Mesenteric fat pad (tissue), 1 donor: ENCODE measurements at regions not wholly inside any gene's neighbourhood (a gene's known extent, or its start where the extent isn't known, plus 50 kb on each side); places are given as distances from the start of the nearest gene placed in this dataset.
"Not testable (repeated sequence)": the region's sequence is repeated elsewhere in the genome, so short reads cannot be mapped to it uniquely, and the experiment has no call there.

Experiments used
- DNase-seq: peaks from one replicate; pipeline ENCODE4 v3.0.0-alpha.2; 2020; ENCODE audit warnings: low spot score
- donor health status: DM: yes; HTN: yes; CAD: no.

- no peak for DNase-seq
Measured at GRCh38 chr6:121759370-121759769, 323.9 kb downstream of the GJA1 start.

- DNase-seq, result no peak
Measured at GRCh38 chr6:121760191-121760590, 324.7 kb downstream of the GJA1 start.

DNA sequence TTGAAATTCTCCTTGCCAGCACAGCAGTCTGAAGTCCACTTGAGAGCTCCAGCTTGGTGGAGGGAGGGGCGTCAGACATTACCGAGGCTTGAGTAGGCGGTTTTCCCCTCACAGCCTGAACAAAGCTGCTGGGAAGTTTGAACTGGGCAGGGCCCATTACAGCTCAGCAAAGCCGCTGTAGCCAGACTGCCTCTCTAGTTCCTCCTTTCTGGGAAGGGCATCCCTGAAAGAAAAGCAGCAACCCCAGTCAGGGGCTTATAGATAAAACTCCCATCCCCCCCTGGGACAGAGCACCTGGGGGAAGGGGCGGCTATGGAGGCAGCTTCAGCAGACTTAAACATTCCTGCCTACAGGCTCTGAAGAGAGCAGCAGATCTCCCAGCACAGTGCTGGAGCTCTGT is 325.3 kb downstream of the GJA1 start:
- DNase-seq, result no peak

- no peak for DNase-seq
Measured at GRCh38 chr6:121764493-121764892, 329.0 kb downstream of the GJA1 start.

- DNase-seq, result no peak
Measured at GRCh38 chr6:121765060-121765459, 329.6 kb downstream of the GJA1 start.

- no peak for DNase-seq
Measured at GRCh38 chr6:121767211-121767610, 331.8 kb downstream of the GJA1 start.

DNA sequence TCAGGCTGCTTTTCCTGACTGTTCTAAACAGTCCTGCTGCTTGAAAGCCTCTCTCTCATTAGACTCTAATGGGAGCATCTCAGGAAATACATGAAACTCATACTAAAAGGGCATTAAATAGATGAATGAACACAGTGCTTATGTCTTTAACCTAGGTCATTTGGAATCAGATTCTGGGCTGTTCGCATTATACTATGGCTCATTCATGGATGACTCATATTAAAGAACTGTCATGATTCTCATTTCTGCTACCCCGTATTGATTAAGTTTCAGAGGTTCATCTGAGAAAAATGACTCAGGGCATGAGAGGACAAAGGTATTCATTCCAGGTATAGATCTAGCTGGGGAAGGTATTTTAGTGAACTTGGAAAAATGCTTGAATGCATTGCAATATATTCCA is 335.5 kb downstream of the GJA1 start:
- no peak for DNase-seq

- DNase-seq, result no peak
Measured at GRCh38 chr6:121771937-121772720, 336.7 kb downstream of the GJA1 start.

- DNase-seq, result no peak
Measured at GRCh38 chr6:121776054-121776453, 340.6 kb downstream of the GJA1 start.

DNA sequence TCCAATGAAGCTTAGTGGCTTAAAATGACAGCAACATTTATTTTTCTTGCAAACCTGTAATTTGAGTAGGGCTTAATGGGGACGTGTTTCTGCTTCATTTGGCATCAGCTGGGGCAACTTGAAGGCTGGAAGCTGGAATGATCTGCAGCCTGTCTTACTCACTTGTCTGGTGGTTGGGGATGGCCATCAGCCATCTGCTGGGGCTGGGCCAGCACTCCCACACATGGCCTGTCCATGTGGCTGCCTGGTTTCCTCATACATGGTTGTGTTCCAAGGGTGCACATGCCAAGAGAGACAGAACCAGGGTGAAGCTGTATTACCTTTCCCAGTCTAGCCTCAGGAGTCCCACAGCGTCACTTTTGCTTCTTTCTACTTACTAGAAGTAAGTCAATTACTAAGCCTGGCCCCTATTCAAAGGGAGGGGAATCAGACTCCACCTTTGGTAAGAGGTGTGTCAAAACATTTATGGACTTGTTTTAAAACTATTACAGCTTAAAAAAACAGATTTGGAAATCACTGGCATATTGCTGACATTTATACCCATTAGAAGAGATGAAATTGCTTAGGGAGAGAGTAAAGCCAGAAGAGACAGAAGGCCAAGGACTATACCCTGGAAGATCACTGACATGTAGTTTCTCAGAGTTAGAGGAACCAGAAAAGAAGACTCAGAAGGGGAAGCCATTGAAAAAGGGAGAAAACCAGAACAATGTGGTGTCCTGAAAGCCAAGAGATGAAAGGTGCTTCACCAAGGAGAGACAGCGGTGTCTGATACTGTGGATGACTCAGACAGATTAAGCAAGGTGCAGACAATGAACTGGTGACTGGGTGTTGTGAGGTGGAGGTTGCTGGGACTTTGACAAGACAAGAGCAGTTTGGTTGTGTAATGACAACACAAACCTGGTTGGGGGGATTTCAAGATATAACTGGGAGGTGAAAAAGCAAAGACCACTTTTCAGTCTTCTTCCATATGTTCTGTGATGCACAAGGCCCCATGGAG is 345.2 kb downstream of the GJA1 start:
- no peak for DNase-seq

DNA sequence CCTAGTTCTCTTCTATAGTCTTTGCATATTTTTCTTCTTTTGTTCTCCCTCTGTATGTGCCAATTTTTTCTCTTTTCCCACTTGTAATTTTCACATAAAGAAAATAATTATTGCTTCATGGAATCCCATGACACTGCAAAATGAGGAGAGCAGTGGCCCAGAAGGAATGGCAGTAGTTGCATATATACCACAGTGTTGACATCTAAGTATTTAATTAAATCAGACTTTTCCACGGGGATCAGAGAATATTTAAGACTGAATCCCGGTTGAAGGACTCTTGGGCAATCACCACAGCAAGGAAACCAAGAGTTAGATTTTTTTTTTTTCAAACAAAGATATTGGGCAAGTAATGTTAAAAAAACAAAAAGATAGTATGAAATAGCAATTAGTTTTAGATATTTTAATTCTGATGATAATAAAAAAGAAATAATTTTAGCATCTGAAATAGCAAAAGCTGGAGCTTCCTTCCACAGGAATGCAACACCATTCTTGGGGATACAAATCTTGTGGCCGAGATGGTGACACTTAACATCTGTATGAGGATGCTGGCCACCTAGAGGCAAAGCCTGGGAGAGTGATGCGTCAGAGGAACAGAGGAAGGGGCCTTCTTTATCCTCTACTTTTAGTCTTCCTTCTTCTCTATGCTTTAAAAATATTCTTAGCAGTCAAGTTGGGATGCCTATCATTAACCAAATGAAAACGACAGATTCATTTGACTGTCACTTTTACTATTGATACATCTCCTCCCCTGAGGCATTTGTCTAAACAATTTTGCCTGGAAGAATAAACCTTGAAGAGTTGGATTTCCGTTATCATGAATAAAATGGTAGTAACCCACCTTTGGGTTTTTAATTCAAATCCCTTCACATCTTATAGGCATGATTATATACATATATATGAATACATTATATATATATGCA is 356.2 kb downstream of the GJA1 start:
- no peak for DNase-seq

GRCh38 chr6:121794630-121795029 is 359.2 kb downstream of the GJA1 start:
- DNase-seq, result no peak

GRCh38 chr6:121797598-121797997 is 362.2 kb downstream of the GJA1 start:
- not testable (repeated sequence) for DNase-seq

DNA sequence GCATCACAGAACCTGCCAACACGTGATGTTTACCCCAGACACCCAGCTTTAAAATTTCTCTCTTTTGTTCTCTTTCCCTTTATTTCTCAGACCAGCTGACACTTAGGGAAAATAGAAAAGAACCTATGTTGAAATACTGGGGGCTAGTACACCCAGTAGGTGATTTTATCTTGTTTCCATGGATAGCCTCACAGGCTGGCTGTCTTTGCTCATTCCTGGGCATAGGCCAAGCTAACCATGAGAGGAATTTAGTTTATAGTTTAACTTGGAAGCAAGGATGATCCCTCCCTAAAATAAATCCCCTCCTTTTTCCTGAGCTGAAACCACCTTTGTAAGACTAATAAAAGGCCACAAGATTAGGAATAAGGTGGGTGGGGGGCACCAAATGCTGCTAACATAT is 362.7 kb downstream of the GJA1 start:
- not testable (repeated sequence) for DNase-seq

DNA sequence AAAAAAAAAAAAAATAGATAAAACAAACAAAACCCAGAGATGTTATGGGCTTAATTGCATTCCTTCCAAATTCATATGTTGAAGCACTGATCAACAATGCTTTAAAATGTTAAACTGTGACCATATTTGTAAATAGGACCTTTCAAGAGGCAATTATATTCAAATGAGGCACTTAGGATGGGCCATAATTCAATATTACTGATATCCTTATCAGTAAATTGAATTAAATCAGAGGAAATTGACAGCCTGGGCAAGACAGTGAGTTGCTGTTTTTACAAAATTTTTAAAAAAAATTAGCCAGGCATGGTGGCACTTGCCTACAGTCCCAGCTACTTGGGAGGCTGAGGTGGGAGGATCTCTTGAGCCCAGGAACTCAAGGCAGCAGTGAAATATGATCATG is 364.1 kb downstream of the GJA1 start:
- DNase-seq, result no peak

- no peak for DNase-seq
Measured at GRCh38 chr6:121800047-121800446, 364.6 kb downstream of the GJA1 start.

- no peak for DNase-seq
Measured at GRCh38 chr6:121806116-121806515, 370.7 kb downstream of the GJA1 start.

DNA sequence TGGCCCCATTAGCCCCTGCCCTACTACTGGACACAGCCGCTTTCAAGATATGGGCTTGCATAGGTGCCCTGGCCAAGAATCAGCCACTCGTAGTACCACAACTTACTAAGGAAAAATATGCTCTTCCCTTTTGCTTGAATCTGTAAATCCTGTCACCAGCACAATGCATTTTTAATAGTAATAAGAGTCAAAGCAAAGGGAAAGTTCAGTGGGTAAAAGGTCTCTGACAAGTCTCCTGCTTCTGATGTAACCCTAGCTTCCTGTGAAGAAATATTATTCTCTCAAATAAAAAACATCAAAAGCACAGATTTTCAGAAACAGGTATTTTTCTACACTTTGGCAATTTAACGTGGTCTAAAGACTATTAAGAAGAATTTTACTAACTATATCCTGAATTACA is 373.8 kb downstream of the GJA1 start:
- no peak for DNase-seq

DNA sequence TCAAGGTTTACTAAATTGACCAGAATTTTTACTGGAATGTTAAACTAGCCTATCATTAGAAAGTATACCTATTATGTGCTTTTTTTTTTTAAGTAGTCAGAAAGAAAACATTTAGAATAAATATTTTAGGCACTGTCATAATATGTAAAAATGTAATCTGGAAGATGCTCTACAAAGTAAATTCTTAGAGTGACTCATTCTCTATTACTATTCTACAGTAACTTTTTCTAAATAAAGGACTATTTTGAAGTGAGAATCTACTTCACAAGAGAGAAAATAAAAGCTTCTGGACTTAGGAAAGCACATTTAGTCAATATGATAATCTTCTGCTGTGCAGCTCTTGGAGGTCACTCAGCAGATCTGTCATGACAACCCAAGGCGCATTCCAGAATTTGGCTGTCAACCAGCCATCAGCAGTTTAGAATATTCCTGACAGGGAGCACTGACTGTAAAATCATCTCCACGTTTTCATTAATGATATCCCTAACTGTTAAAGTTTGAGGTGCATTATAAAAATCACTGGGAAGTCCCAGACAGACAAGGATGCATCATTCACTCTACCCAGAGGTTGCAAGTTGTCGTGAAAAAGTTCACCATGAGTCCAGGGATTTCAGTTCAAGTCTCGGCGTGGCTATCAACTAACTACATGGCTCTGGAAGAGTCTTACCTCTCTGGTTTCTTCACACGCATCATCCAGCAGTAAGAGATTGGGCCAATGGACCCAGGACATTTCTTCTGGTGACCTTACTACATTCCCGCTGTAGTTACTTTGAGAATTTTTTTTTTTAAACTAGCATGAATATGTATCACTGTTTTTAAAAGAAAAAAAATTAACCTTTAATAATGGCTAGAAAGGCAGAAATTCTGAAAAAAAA is 374.9 kb downstream of the GJA1 start:
- DNase-seq, result no peak

GRCh38 chr6:121811106-121811505 is 375.7 kb downstream of the GJA1 start:
- DNase-seq, result no peak
